Natural killer cell (primary cell): ENCODE measurements at regions not wholly inside any gene's neighbourhood (a gene's known extent, or its start where the extent isn't known, plus 50 kb on each side); places are given as distances from the start of the nearest gene placed in this dataset.

Source experiments
- ATAC-seq, 3 donors: fragments of 150-1000 bp in 2 of 3; fragments of 200-7000 bp in 1 of 3; cut with Tn5 transposase; 1 replicate in 1 of 3; 2 replicates in 2 of 3; pipeline ENCODE4 v1.10.0; 2021; ENCODE audit warnings: mild to moderate bottlenecking in 2 of 3, moderate library complexity in 2 of 3
- DNase-seq, 2 donors: peaks; one replicate each; pipeline versions ENCODE4 v3.0.0 to v3.0.0-alpha.2; 2013 to 2021; ENCODE audit warnings: mixed read lengths in 1 of 2
- H3K27ac ChIP-seq: one replicate; pipeline ENCODE4 v1.5.1; 2013; ENCODE audit warnings: mild to moderate bottlenecking, low read length
- H3K27me3 ChIP-seq: one replicate; pipeline ENCODE4 v1.6.1; 2013; ENCODE audit warnings: low read length; ENCODE audit not compliant: control insufficient read depth, insufficient read depth
- H3K36me3 ChIP-seq: one replicate; pipeline ENCODE4 v1.6.1; 2013; ENCODE audit warnings: low read length; ENCODE audit not compliant: control insufficient read depth, insufficient read depth
- H3K4me1 ChIP-seq: one replicate; pipeline ENCODE4 v1.6.1; 2013; ENCODE audit warnings: low read length; ENCODE audit not compliant: control insufficient read depth, insufficient read depth
- H3K4me3 ChIP-seq: one replicate; pipeline ENCODE4 v1.5.1; 2013; ENCODE audit warnings: low read length
- H3K9me3 ChIP-seq: one replicate; pipeline ENCODE4 v1.6.1; 2013; ENCODE audit warnings: low read length; ENCODE audit not compliant: control insufficient read depth, insufficient read depth
- H3K27ac Mint-ChIP-seq, 2 donors: one replicate each; pipeline ENCODE4 v1.8.0; 2022; ENCODE audit warnings: mild to moderate bottlenecking in 2 of 2, mixed read lengths in 2 of 2, moderate library complexity in 1 of 2
- H3K27me3 Mint-ChIP-seq, 2 donors: one replicate each; pipeline ENCODE4 v1.8.0; 2022; ENCODE audit warnings: low read depth in 2 of 2, mixed read lengths in 2 of 2
- H3K36me3 Mint-ChIP-seq: one replicate; pipeline ENCODE4 v1.8.0; 2022; ENCODE audit warnings: mixed read lengths
- H3K4me1 Mint-ChIP-seq, 2 donors: one replicate each; pipeline ENCODE4 v1.8.0; 2022; ENCODE audit warnings: mixed read lengths in 2 of 2
- H3K4me3 Mint-ChIP-seq: one replicate; pipeline ENCODE4 v1.8.0; 2022; ENCODE audit warnings: mild to moderate bottlenecking, moderate library complexity, mixed read lengths
- H3K9me3 Mint-ChIP-seq, 2 donors: one replicate each; pipeline ENCODE4 v1.8.0; 2022; ENCODE audit warnings: mixed read lengths in 2 of 2
- CTCF ChIP-seq: fragments of 200-600 bp; IDR thresholded peaks from one replicate; pipeline ENCODE4 v1.8.0; 2022; ENCODE audit warnings: antibody characterized with exemption
- WGBS: methylation state at CpG from one replicate; pipeline ENCODE4 v1.1.7; 2013; ENCODE audit warnings: missing lambda C conversion rate; ENCODE audit not compliant: insufficient coverage; 5-methylcytosine and 5-hydroxymethylcytosine counted together
- intact Hi-C: fragments of 100-400 bp; cut with micrococcal nuclease; formaldehyde crosslinking; loops from one replicate; pipeline ENCODE4 v1.14.2; 2022

- no peaks in the 10 kb centered on the region for H3K27me3 ChIP-seq
- Mint-ChIP-seq H3K4me3 (no peak overlapping the region), H3K4me1 (no peaks in the 10 kb centered on the region), H3K36me3 (no peaks in the 10 kb centered on the region), H3K9me3 (no peaks in the 10 kb centered on the region), H3K27ac (no peak overlapping the region), H3K27me3 (peaks cover 0 to 3% of the 10 kb centered on the region in 2 donors)
- H3K27ac ChIP-seq = no peak overlapping the region
- H3K4me3 ChIP-seq = no peak overlapping the region
- DNase-seq = no peak
- ATAC-seq = no peak
- intact Hi-C loops = no loop called here
- no peaks in the 10 kb centered on the region for H3K36me3 ChIP-seq
- no peaks in the 10 kb centered on the region for H3K4me1 ChIP-seq
- no peaks in the 10 kb centered on the region for H3K9me3 ChIP-seq
- no peak for TF ChIP-seq CTCF
Observed at GRCh38 chr3:151620071-151620470, 113.7 kb upstream of the AADACL2 start.

DNA sequence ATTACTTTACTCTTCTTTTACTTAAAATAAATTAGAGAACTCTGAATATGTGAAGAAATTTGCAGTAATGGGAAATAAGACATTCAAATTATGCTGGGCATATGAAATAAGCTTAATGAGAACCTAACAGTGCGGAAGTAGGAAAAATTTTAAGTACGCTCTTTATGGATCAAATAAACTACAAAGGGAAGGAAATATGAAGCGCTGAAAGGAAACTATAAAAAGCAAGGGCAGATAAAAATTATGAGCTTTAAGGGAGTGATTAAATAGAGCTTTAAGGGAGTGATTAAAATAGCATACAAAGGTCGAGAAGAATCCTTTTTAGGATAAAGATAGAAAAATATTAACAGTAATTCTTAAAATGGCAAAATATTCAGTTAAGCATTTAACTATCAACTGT is 118.3 kb upstream of the AADACL2 start:
- no peak for TF ChIP-seq CTCF
- ATAC-seq (no peak), DNase-seq (no peak)
- H3K9me3 ChIP-seq = no peaks in the 10 kb centered on the region
- no peaks in the 10 kb centered on the region for H3K36me3 ChIP-seq
- no peaks in the 10 kb centered on the region for H3K36me3 Mint-ChIP-seq
- H3K27ac ChIP-seq = no peak overlapping the region
- no peak overlapping the region for H3K4me3 ChIP-seq
- H3K27ac Mint-ChIP-seq = no peak overlapping the region
- no peaks in the 10 kb centered on the region for H3K4me1 ChIP-seq
- H3K9me3 Mint-ChIP-seq = no peaks in the 10 kb centered on the region
- WGBS = 81% methylated on average over 3 of the region's 4 CpGs
- H3K27me3 Mint-ChIP-seq = no peaks in the 10 kb centered on the region
- no peaks in the 10 kb centered on the region for H3K4me1 Mint-ChIP-seq
- no peak overlapping the region for H3K4me3 Mint-ChIP-seq
- intact Hi-C loops = no loop called here
- no peaks in the 10 kb centered on the region for H3K27me3 ChIP-seq

GRCh38 chr3:151612115-151612514 is 121.6 kb upstream of the AADACL2 start:
- Histone ChIP-seq H3K4me3 (no peak overlapping the region), H3K36me3 (no peaks in the 10 kb centered on the region), H3K27ac (no peak overlapping the region), H3K27me3 (no peaks in the 10 kb centered on the region), H3K9me3 (no peaks in the 10 kb centered on the region), H3K4me1 (no peaks in the 10 kb centered on the region)
- no peak for ATAC-seq
- Mint-ChIP-seq H3K4me3 (no peak overlapping the region), H3K27me3 (peaks cover 0 to 8% of the 10 kb centered on the region in 2 donors), H3K27ac (no peak overlapping the region), H3K36me3 (no peaks in the 10 kb centered on the region), H3K4me1 (no peaks in the 10 kb centered on the region), H3K9me3 (peaks cover 0 to 3% of the 10 kb centered on the region in 2 donors)
- WGBS = 54% methylated on average over 2 of the region's 2 CpGs
- no peak for TF ChIP-seq CTCF
- no peak for DNase-seq
- intact Hi-C loops = no loop called here

DNA sequence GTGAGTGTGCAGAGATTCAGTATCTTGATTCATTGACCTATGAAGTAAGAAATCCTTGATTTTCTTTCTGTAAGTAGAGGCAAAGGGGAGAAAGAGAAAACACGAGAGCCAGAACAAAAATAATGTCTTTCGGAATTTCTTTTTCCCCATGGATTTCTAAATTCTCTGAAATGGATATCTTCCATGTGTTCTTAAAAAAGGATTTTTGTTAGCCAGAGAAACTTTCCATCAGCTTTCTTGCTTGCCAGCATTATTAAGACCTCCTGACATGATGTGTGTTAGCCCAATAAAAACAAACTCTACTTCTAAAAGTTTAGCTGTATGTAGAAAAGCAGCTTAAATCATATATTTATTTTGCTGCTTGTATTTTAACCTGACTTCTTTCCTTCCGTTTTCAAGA is 122.3 kb upstream of the AADACL2 start:
- DNase-seq (no peak), ATAC-seq (no peak)
- H3K36me3 Mint-ChIP-seq = no peaks in the 10 kb centered on the region
- H3K27me3 Mint-ChIP-seq = peaks cover 0 to 8% of the 10 kb centered on the region in 2 donors
- no peaks in the 10 kb centered on the region for H3K4me1 ChIP-seq
- no peaks in the 10 kb centered on the region for H3K36me3 ChIP-seq
- H3K27me3 ChIP-seq = no peaks in the 10 kb centered on the region
- intact Hi-C loops = no loop called here
- no peak for TF ChIP-seq CTCF
- no peaks in the 10 kb centered on the region for H3K4me1 Mint-ChIP-seq
- no peak overlapping the region for H3K27ac Mint-ChIP-seq
- WGBS = 80% methylated on average over 1 of the region's 3 CpGs
- H3K4me3 Mint-ChIP-seq = no peak overlapping the region
- H3K27ac ChIP-seq = no peak overlapping the region
- H3K9me3 Mint-ChIP-seq = peaks cover 0 to 3% of the 10 kb centered on the region in 2 donors
- H3K4me3 ChIP-seq = no peak overlapping the region
- no peaks in the 10 kb centered on the region for H3K9me3 ChIP-seq
